ENCODE measurements at regions not wholly inside any gene's neighbourhood (a gene's known extent, or its start where the extent isn't known, plus 50 kb on each side); places are given as distances from the start of the nearest gene placed in this dataset.
"Not testable (repeated sequence)": the region's sequence is repeated elsewhere in the genome, so short reads cannot be mapped to it uniquely, and the experiment has no call there.

- not testable (repeated sequence) for DNase-seq (ENCODE audit: low read depth in 2 of 2)
These were observed 150.6 kb upstream of the ANKRD20A1 start for GRCh38 chr9:67708109-67708508.

DNA sequence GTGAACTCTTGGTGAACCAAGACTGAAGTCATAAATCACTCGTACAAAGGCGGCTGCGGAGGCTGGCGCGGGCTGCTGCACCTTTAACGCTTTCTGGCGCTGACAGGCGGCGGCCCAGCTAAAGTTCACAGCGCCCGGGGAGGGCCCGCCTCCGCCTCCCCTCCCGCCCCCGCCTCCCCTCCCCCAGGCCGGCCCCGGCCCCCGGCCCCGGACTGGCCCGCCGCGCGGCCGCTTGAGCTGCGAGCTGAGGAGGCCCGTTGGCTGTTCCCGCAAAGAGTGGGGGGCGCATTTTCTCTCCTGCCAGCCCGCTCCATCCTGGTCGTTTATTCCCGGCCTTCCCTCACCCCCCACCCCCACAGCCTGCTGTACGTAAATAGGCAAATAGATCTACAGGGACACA is 147.3 kb upstream of the ANKRD20A1 start:
- DNase-seq (ENCODE audit: low read depth in 2 of 2): not testable (repeated sequence)

- not testable (repeated sequence) for DNase-seq (ENCODE audit: low read depth in 2 of 2)
These were observed 146.8 kb upstream of the ANKRD20A1 start for GRCh38 chr9:67711931-67712330.

- DNase-seq (ENCODE audit: low read depth in 2 of 2): not testable (repeated sequence)
These were observed 145.8 kb upstream of the ANKRD20A1 start for GRCh38 chr9:67712956-67713355.

- DNase-seq (ENCODE audit: low read depth in 2 of 2): peak; percentile 16 to 41
These were observed 140.8 kb upstream of the ANKRD20A1 start for GRCh38 chr9:67717830-67718388.

GRCh38 chr9:67720491-67720890 is 138.2 kb upstream of the ANKRD20A1 start:
- not testable (repeated sequence) for DNase-seq (ENCODE audit: low read depth in 2 of 2)

GRCh38 chr9:67722460-67723090 is 136.2 kb upstream of the ANKRD20A1 start:
- not testable (repeated sequence) for DNase-seq (ENCODE audit: low read depth in 2 of 2)

GRCh38 chr9:67723185-67723584 is 135.5 kb upstream of the ANKRD20A1 start:
- not testable (repeated sequence) for DNase-seq (ENCODE audit: low read depth in 2 of 2)

DNA sequence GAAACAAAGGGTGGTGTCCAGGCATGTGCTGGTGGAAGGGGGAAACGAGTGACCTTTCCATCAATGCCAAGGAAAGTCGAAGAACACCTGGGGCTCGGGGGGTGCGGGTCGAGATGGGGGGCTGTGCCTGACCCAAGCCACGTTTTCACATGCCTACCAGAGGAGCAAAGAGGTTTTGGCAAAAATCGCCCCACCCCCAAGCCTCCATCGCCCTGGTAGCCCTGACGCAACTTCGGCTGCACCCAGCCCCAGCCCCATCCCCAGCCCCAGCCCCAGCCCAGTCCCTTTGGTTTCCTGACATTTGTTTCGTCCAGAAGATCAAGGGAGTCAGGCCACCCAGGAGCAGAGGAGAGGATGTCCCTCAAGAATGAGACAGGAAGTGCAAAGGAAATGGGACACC is 133.8 kb upstream of the ANKRD20A1 start:
- peak in 1 of 2 donors; percentile 19 for DNase-seq (ENCODE audit: low read depth in 2 of 2)

- not testable (repeated sequence) for DNase-seq (ENCODE audit: low read depth in 2 of 2)
These were observed 132.3 kb upstream of the ANKRD20A1 start for GRCh38 chr9:67726213-67726988.

- not testable (repeated sequence) for DNase-seq (ENCODE audit: low read depth in 2 of 2)
These were observed 95.6 kb upstream of the ANKRD20A1 start for GRCh38 chr9:67763133-67763532.

DNA sequence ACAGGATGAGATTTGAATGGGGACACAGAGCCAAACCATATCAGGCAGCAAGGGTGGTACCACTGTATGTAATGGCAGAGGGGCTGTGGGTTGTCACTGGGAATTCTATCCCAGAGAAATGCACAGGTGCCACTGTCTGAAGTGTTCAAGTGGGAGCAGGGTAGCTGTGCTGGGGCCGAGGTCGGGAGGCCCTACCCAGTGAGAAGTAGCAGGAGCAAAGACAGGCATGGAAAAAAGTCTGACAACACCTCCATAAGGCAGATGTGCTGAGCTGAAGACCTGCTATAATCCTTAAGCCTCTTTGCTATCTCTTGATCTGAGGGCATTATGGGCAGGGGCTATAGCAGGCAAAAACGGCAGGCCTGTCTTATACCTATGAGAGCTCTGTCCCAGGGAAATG is 86.9 kb upstream of the ANKRD20A1 start:
- not testable (repeated sequence) for DNase-seq (ENCODE audit: low read depth in 2 of 2)

DNA sequence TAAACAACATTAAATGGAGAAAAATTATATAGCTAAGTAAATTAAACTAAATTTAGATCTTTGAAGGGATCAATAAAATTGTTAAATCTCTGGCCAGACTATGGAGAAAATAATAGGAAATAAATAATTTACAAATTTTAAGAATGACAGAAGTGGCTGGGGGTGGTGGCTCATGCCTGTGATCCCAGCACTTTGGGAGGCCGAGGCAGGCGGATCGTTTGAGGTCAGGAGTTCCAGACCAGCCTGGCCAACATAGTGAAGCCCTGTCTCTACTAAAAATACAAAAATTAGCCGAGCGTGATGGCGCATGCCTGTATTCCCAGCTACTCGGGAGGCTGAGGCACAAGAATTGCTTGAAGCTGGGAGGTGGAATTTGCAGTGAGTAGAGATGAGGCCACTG is 58.6 kb upstream of the ANKRD20A1 start:
- DNase-seq (ENCODE audit: low read depth in 2 of 2): not testable (repeated sequence)

Data from stimulated activated CD8-positive, alpha-beta memory T cell treated with anti-CD3 and anti-CD28 coated beads, Interleukin-15, amount 100 ng/mL, for 48 hours (primary cell).